IPS DF 19.7 (cell line): ENCODE measurements at regions not wholly inside any gene's neighbourhood (a gene's known extent, or its start where the extent isn't known, plus 50 kb on each side); places are given as distances from the start of the nearest gene placed in this dataset.

Experiments used
- DNase-seq: peaks from one replicate; pipeline ENCODE4 v3.0.0-alpha.2; 2013; ENCODE audit warnings: low read depth, low spot score

GRCh38 chr14:34023824-34024767, 73.2 kb upstream of the EGLN3 start:
- DNase-seq: no peak

DNA sequence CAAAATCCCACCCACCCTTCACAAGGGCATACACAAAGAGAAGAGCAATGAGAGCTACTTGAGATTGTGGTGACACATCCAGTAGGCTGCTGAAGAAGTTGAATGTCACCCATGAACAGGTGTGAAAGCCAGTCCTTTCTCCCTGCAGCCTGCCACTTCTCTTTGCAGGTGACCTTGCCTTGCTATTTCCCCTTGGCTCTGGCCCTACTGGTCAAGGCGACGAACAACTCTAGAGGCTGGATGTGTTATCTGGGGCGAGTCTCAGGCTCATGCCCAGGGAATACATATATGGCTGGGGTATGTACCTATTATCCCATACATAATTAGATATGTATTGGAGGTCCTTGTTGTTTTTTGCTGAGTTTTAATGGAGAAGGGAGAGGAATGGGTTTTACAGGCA, 70.2 kb upstream of the EGLN3 start:
- no peak for DNase-seq

DNA sequence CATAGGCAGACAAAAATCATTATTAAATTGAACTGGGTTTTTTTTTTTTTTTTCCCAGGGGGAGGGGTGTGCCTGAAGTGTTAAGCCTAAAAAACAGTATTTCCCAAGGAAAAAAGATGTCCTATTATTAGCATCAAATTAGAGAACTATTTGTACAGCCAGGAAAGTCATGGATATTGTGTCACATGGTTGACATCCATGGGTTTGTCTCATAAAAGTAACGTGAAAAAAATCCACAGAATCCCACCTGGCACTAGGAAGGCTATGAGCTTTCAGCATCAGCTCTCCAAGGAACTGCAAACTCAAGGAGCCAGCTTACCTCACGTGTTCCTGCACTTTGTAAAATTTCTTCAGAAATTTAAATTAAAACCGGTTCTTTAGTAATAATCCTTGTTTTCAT, 69.1 kb upstream of the EGLN3 start:
- DNase-seq: no peak

DNA sequence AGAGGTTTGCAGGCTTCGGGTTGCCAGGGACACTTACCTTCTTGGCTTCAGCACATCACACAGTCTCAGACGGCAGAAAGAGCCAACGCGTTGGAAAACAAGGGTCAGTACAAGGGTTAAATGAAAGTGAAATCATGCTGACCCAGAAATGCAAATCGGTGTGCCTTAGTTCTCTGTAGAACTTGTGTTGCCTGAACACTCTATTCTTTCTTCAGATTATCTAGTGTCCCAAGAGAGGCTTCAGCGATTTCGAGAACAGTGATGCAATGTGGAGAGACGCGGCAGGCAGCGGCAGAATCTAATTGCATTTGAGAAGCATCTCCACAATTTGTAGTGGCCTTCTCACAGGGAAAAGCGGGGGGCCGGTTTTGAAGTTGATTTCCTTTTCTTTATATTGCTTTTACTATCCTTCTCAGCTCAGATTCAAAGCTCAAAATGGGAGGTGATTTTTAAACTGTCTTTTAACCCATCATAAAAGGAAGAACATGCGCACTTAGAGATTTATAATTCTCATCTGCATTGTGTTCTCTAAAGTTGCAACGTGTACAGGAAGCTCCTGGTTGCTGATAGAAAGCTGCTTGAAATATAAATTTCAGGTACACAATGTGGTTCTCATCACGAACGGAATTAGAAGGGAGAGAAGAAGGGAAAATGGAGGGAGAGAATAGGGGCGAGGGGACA, 67.8 kb upstream of the EGLN3 start:
- DNase-seq: no peak

DNA sequence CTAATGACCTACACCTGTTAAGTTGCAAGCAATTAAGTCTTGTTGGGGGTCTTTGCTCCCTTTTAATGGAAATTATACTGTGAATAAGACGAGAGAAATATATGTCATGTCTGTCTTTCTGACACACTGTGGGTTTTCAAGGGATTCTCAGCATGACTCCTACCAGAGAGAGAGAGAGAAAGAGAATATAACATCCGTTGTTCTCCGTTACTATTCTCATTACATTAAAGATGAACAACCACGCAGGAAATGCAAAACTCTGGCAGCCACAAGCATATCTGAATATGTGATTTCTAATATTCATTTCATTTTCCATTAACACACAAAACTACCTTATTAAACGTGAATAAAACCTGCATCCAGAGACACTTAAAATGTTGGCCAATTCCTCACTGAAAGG, 67.3 kb upstream of the EGLN3 start:
- DNase-seq: no peak

DNA sequence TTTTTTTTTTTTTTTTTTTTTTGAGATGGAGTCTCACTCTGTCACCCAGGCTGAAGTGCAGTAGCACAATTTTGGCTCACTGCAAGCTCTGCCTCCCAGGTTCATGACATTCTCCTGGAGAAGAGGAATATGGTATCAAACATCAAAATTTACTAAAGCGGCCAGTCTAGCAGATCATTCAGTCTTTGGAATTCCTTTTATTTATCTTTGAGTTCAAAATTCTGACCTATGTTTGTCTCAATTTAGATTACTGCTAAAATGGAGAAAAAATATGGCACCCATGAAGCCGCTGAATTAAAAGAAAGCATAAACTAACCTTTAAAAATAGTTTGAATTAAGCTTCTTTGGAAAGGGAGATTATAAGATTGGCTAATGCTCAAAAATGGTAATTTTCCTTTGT, 64.5 kb upstream of the EGLN3 start:
- no peak for DNase-seq

GRCh38 chr14:34014936-34015335, 64.1 kb upstream of the EGLN3 start:
- DNase-seq: no peak

- DNase-seq: no peak
Measured at GRCh38 chr14:34013721-34014060, 62.8 kb upstream of the EGLN3 start.

- no peak for DNase-seq
Measured at GRCh38 chr14:34012978-34013720, 62.3 kb upstream of the EGLN3 start.

- DNase-seq: no peak
Measured at GRCh38 chr14:34012369-34012768, 61.5 kb upstream of the EGLN3 start.

GRCh38 chr14:34009956-34010355, 59.1 kb upstream of the EGLN3 start:
- no peak for DNase-seq

DNA sequence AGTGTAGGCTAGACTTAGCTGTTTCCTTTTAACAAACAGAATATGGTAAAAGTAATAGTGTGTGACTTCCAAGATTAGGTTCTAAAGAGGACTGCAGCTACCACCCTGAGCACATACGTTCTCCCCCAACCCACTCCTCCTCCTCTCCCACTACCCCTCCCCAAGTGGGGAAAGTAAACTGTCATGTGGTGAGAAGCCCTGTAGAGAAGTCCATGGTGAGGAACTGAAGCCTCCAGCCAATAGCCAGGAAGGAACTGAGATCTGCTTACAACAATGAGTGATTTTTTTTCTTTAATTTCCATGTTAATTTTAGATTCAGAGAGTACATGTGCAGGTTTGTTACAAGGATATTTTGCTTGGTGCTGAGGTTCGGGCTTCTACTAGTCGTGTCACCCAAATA, 57.0 kb upstream of the EGLN3 start:
- no peak for DNase-seq

DNA sequence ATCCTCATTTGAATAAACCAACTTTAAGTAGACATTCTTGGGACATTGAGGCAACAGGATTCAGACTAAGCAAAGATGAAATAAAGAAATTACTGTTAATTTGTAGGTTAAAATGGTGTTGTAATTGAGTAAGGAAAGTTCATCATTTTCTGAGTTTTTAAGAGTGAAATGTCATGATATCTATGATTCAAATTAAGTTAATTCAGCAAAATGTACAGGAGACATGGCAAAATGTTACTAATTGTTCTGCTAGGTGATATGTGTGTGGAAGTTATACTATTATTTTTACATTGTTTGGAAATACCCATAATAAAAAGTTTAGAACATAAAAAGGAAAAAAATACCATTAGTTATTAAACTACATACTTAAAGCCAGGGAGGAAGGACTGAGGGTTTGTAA, 55.0 kb upstream of the EGLN3 start:
- no peak for DNase-seq

DNA sequence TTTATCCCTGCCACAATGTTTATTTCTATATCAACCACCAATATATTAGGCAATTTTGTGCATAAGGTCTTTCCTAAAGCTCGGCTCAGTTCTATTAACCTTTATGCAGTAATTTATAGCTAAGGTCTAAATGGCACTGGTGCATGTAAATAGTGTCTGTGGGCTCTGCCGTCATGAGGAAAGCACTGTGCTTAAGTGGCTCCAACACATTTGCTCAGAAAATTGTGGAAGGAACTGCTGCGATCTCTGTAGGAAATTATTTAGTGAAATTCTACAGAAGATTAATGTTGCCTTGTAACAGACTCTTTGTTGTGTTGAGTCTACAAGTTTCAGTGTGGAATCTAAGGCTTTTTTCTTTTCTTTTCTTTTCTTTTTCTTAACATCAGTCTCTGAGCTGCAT, 54.0 kb upstream of the EGLN3 start:
- DNase-seq: no peak

- no peak for DNase-seq
Measured at GRCh38 chr14:34003691-34004090, 52.8 kb upstream of the EGLN3 start.

DNA sequence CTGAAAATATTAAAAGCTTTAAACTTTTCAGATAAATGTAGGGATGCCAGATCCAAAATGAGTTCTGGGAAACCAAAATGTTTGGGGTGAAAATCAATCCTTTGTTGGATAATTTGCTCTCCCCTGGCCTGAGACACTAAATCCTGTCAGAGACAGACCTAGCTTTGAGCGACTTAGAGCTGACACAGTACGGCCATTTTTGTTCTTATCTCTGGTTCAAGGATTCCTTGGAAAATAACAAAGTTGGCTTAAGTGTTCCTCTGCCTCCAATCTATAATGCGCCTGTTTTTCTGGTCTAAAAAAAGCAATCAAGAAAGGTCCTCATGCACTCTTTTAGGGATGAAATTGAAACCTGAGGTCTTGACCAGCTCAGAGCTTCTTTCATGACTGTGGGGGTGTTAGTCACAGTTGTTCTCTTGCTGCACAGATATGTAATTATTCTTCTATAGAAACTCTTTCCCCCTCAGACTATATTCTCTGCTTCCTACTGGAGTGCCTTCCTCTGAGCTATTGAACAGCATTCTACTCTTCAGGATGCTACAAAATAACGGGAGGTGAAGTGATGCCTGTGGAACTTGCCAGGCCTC, 52.3 kb upstream of the EGLN3 start:
- no peak for DNase-seq
